GM21526 (cell line): ENCODE measurements at regions not wholly inside any gene's neighbourhood (a gene's known extent, or its start where the extent isn't known, plus 50 kb on each side); places are given as distances from the start of the nearest gene placed in this dataset.
"Not testable (repeated sequence)": the region's sequence is repeated elsewhere in the genome, so short reads cannot be mapped to it uniquely, and the experiment has no call there.

Experiments used
- ATAC-seq: cut with Tn5 transposase; IDR thresholded peaks from one replicate; pipeline ENCODE4 v1.9.1; 2021; ENCODE audit warnings: moderate library complexity; ENCODE audit not compliant: unreplicated experiment, low FRiP score

- no peak for ATAC-seq
These were observed 257.8 kb upstream of the KLF3 start for GRCh38 chr4:38406243-38406642.

- no peak for ATAC-seq
These were observed 254.1 kb upstream of the KLF3 start for GRCh38 chr4:38409852-38410251.

GRCh38 chr4:38411092-38411491, 252.9 kb upstream of the KLF3 start:
- ATAC-seq, result peak; percentile 53

- ATAC-seq, result no peak
These were observed 251.9 kb upstream of the KLF3 start for GRCh38 chr4:38411981-38412536.

GRCh38 chr4:38413524-38414341, 250.3 kb upstream of the KLF3 start:
- no peak for ATAC-seq

- no peak for ATAC-seq
These were observed 249.6 kb upstream of the KLF3 start for GRCh38 chr4:38414410-38414809.

- no peak for ATAC-seq
These were observed 248.3 kb upstream of the KLF3 start for GRCh38 chr4:38415682-38416081.

GRCh38 chr4:38416450-38417014, 247.5 kb upstream of the KLF3 start:
- ATAC-seq, result no peak

- not testable (repeated sequence) for ATAC-seq
These were observed 243.7 kb upstream of the KLF3 start for GRCh38 chr4:38420254-38420653.

- no peak for ATAC-seq
These were observed 241.1 kb upstream of the KLF3 start for GRCh38 chr4:38422850-38423249.

GRCh38 chr4:38424151-38424871, 239.7 kb upstream of the KLF3 start:
- ATAC-seq, result no peak

GRCh38 chr4:38426532-38426931, 237.5 kb upstream of the KLF3 start:
- ATAC-seq, result no peak

- ATAC-seq, result no peak
These were observed 233.2 kb upstream of the KLF3 start for GRCh38 chr4:38430841-38431240.

GRCh38 chr4:38442073-38442788, 221.8 kb upstream of the KLF3 start:
- no peak for ATAC-seq

GRCh38 chr4:38449506-38450174, 214.4 kb upstream of the KLF3 start:
- ATAC-seq, result no peak

GRCh38 chr4:38452009-38452408, 212.0 kb upstream of the KLF3 start:
- no peak for ATAC-seq

- no peak for ATAC-seq
These were observed 211.5 kb upstream of the KLF3 start for GRCh38 chr4:38452542-38452941.

GRCh38 chr4:38453253-38453881, 210.6 kb upstream of the KLF3 start:
- ATAC-seq, result no peak

- no peak for ATAC-seq
These were observed 209.7 kb upstream of the KLF3 start for GRCh38 chr4:38454284-38454683.
